EL (cell line): ENCODE measurements at regions not wholly inside any gene's neighbourhood (a gene's known extent, or its start where the extent isn't known, plus 50 kb on each side); places are given as distances from the start of the nearest gene placed in this dataset.
"Not testable (repeated sequence)": the region's sequence is repeated elsewhere in the genome, so short reads cannot be mapped to it uniquely, and the experiment has no call there.

ENCODE experiments used
- DNase-seq: peaks from one replicate; pipeline ENCODE4 v3.0.0-alpha.2; 2016

- no peak for DNase-seq
These were observed 72.5 kb downstream of the RRAGC start for GRCh38 chr1:38787041-38787440.

DNA sequence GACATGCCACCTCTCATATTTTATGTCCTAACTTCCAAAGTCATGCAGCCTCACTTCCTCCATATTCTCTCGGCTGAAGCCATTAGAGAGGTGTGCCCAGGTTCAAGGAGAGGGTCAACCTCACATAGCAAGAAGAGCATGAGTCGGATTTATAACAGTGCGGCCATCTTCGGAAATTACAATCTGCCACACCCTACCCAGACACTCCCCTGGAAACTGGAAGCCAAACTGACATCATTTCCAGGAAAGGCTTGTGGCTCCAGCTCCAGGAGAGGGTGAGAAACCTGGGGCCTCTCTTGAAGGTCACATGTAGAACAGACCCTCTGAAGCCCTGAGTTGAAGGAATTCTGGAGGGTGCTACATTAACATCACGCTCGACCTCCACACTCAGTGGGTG lies 73.5 kb downstream of the RRAGC start:
- no peak for DNase-seq

DNA sequence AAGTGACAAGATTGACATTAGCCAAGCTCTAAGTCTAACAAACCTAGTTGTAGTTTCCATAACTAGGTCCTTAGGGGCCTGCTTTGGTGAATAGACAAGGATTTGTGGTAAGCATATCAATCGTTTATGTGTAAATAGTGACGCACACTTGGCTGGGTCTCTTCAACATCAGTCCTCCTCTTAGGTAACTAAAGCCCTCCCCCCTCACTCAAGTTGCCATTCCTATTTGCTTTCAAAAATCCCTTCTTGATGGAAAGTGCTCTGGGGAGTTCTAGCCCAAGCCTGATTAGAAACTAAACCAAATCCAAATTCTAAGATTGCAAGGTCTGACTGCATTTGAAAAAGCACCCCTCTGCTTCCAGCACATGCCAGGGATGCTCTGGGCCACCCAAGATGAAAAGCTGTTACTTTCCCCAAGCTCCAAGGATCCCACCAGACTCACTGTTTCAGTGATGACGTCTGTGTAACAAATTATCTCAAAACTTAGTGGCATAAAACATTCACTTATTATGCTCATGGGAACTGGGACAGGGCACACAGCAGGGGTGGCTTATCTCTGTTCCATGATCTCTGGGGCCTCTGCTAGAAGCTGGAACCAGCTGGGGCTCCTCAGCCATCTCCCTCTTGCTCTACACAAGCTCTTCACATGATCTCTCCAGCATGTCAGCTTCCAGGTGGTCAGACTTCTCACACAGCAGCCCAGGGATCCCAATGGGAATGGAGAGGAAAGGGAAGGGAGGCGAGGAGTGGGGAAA lies 74.1 kb downstream of the RRAGC start:
- no peak for DNase-seq

DNA sequence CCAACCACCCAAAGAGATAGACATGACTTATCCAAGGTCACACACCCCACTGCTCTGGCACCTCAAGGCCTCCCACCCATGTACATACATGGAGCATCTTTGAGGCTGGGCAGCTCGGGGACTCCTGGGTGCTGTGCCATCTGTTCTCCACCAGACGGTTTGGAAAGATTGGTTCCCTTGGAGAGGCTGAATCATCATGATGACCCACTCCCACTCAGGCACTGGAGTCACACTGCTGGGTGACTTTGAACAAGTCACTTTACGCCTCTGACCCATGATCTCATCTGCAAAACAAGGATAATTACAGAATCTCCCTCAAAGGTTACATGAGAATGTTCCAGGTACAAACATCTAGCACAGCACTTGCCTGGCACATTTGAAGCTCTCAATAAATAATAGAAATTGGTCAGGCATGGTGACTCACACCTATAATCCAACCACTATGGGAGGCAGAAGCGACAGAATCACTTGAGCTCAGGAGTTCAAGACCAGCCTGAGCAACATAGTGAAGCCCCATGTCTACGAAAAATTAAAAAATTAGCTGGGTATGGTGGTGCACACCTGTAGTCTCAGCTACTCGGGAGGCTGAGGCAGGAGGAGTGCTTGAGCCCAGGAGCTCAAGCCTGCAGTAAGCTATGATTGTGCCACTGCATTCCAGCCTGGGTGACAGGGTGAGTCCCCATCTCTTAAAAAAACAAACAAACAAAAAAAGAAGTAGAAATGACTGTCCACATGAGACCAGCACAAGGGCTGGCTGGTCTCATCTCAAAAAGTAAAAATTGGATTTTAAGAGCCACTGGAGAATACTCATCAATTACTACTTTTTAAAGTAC lies 74.9 kb downstream of the RRAGC start:
- DNase-seq = no peak

GRCh38 chr1:38783640-38784229 lies 75.8 kb downstream of the RRAGC start:
- no peak for DNase-seq

DNA sequence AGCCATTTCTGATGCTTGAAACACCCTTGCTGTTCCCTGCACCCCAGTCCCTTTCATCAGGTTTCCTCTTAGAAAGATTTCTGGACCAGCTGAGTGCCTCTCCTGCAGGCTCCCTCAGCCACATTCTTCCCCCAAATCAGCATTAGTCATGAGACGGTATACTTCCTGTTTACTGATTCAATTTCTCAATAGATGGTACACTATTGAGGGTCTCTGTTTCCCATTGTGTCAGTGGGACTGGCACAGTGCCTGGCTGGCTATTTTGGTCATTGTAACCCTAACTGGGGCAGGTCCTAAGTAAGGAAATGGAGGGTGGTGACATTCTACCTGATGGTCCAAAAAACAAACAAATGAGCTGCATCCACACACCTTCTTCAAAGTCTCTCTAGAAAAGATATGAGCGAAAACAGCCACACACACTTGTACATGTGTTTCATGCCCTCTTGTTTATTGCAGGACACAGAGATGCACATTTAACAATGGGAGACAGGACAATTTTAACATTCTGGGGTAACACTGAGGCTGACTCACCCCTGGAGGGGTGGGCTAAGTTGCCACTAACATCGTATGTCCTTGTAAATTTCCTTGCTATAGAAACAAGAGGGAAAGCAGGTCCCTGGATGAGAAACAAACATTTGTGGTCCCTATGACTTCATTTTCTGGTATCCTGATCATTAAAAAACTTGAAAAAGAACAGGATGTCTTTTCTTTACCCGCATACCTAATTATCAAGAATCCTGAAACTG lies 77.5 kb downstream of the RRAGC start:
- no peak for DNase-seq

GRCh38 chr1:38780133-38780532 lies 79.4 kb downstream of the RRAGC start:
- DNase-seq = no peak

DNA sequence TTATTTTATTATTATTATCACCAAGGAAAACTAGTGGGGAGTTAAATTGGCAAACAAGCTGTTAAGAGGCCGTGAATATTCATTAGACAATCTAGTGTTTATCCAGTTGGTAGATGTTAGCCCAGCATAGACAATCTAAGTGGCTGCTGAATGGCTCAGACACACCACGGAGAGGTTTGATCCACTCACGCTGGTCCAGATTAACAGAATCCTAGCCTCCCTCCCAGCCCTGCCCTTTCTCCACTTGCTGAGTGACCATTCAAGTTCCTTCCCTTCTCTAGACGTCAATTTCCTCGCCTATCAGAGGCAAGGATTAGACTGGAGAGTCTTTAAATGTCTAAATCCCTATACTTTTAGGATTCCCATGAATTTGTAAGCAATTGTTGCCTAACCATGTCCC lies 80.1 kb downstream of the RRAGC start:
- DNase-seq = no peak

DNA sequence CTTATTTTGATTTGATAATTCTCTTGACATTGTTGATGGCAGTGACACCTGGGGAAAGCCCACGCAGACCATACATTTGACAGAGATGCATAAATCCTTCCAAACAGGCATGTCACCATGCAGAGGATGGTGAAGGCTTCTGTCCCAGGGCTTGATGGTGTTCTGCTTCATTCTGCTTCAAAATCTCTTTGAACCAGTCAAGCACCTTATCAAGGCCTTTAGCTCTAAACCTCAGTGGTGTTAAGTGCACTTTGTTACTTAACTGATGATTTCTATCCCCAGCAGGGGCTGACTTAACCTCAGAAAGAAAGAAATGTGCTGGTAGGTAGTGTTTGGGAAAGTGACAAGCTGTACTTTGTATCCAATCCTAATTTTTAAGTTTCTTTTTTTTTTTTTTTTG lies 81.1 kb downstream of the RRAGC start:
- DNase-seq = no peak

GRCh38 chr1:38778051-38778450 lies 81.5 kb downstream of the RRAGC start:
- no peak for DNase-seq

GRCh38 chr1:38777464-38777957 lies 82.1 kb downstream of the RRAGC start:
- no peak for DNase-seq

GRCh38 chr1:38776466-38777065 lies 83.0 kb downstream of the RRAGC start:
- DNase-seq = no peak

DNA sequence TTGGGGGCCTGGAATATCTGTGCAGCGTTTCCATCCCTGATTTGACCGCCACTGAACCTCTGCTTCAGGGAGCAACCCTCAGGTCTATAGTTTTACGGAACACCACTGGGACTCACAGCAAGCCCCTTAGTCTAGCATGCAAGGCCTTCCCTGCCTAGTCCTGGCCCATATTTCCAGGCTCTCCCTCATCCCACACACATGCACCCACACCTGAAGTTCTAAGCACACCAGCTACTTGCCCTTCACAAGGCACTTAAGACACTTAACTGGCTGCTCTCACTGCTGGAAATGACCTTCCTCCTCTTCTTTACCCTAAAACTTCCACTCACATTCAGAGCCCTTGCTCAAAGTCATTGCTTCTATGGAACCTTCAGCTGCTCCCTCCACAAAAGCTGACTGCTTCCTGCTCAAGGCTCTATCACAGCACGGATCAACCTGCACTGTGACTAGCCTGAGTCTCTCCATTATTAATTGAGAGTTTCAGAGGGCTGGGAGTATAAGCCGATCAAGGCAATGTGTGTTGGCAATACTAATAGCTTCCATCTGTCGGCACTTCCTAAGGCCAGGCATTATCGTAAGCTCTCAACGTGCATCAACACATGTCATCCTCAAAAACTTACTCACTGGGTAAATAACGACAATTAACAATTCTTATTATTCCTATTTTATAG lies 84.3 kb downstream of the RRAGC start:
- no peak for DNase-seq

- no peak for DNase-seq
These were observed 86.1 kb downstream of the RRAGC start for GRCh38 chr1:38773483-38773882.

DNA sequence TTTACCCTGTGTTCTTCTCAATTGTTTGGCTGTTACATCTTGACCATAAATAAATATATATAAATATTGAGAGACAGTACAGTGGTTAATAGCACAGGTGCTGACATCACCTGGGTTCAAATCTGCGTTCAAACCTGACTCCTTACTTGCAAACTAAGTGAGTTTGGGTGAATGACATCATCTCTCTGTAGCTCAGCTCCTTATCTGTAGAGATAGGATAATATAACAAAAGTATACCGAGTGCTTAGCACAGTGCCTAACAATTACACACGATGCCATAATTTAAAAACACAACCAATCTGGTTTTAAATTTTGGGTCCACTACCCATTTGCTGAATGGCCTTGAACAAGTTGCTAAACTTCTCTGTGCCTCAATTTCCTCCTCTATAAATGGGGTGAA lies 86.6 kb downstream of the RRAGC start:
- no peak for DNase-seq

GRCh38 chr1:38772026-38772425 lies 87.5 kb downstream of the RRAGC start:
- DNase-seq = no peak

DNA sequence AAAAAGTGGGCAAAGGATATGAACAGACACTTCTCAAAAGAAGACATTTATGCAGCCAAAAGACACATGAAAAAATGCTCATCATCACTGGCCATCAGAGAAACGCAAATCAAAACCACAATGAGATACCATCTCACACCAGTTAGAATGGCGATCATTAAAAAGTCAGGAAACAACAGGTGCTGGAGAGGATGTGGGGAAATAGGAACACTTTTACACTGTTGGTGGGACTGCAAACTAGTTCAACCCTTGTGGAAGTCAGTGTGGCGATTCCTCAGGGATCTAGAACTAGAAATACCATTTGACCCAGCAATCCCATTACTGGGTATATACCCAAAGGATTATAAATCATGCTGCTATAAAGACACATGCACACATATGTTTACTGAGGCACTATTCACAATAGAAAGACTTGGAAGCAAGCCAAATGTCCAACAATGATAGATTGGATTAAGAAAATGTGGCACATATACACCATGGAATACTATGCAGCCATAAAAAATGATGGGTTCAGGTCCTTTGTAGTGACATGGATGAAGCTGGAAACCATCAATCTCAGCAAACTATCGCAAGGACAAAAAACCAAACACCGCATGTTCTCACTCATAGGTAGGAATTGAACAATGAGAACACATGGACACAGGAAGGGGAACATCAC lies 88.9 kb downstream of the RRAGC start:
- not testable (repeated sequence) for DNase-seq

DNA sequence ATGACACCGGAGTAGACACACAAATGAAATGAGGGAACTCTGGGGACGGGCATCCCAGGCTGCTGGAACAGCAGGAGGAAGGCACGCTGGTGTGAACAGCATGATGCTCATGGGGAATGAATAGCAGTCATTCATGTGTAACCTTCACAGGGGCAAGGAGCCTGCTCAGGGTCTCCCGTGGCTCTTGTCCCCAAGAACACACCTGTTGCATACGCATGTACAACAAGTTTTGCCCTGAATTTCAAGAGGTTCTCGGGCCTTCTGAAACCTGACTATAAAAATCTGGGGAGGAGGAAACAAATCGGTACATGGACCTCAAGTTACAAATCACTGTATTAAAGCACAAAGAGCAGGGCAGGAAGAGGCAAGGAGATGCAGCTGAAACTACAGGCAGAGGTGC lies 93.4 kb downstream of the RRAGC start:
- DNase-seq = no peak

GRCh38 chr1:38763121-38763520 lies 96.5 kb downstream of the RRAGC start:
- DNase-seq = no peak

DNA sequence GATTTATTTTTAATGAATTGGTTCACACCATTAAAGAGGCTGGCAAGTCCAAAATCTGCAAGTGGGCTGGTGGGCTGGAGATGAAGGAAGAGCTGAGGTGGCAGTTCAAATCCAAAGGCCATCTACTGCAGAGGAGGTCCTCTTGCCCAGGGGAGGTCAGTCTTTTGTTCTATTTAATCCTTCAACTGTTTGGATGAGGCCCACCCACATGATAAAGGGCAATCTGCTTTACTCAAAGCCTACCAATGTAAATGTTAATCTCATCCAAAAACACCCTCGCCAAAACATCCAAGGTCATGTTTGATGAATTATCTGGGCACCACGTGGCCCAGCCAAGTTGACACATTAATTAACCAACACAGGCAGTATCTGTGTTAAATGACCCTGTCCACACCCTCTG lies 99.0 kb downstream of the RRAGC start:
- DNase-seq = no peak

GRCh38 chr1:38758820-38759219 lies 100.8 kb downstream of the RRAGC start:
- DNase-seq = no peak
